GM12864 (cell line): ENCODE measurements at regions not wholly inside any gene's neighbourhood (a gene's known extent, or its start where the extent isn't known, plus 50 kb on each side); places are given as distances from the start of the nearest gene placed in this dataset.

Experiments
- DNase-seq: peaks from one replicate; pipeline ENCODE4 v3.0.0-alpha.2; 2011; ENCODE audit warnings: low read depth
- H3K4me3 ChIP-seq: 2 replicates; pipeline ENCODE4 v1.5.1; 2011; ENCODE audit warnings: mild to moderate bottlenecking, low read depth, low read length, control low read depth
- CTCF ChIP-seq: IDR thresholded peaks from 2 replicates; pipeline ENCODE4 v1.5.1; 2011; ENCODE audit warnings: low read depth, mild to moderate bottlenecking, moderate library complexity, low read length, control low read depth, inconsistent platforms; ENCODE audit errors: missing control alignments

GRCh38 chr6:167454003-167454402 is 129.1 kb downstream of the TTLL2 start:
- DNase-seq = no peak
- H3K4me3 ChIP-seq = no peak overlapping the region
- no peak for TF ChIP-seq CTCF

- H3K4me3 ChIP-seq = no peak overlapping the region
- no peak for DNase-seq
- no peak for TF ChIP-seq CTCF
These were observed 130.5 kb downstream of the TTLL2 start for GRCh38 chr6:167455371-167455770.

- no peak overlapping the region for H3K4me3 ChIP-seq
- DNase-seq = no peak
- no peak for TF ChIP-seq CTCF
These were observed 137.8 kb downstream of the TTLL2 start for GRCh38 chr6:167462514-167463312.

- DNase-seq = no peak
- no peak for TF ChIP-seq CTCF
- H3K4me3 ChIP-seq = no peak overlapping the region
These were observed 139.3 kb downstream of the TTLL2 start for GRCh38 chr6:167464177-167464576.

GRCh38 chr6:167465482-167465881 is 140.6 kb downstream of the TTLL2 start:
- no peak for DNase-seq
- TF ChIP-seq CTCF = no peak
- no peak overlapping the region for H3K4me3 ChIP-seq

- no peak for DNase-seq
- TF ChIP-seq CTCF = no peak
- no peak overlapping the region for H3K4me3 ChIP-seq
These were observed 142.4 kb downstream of the TTLL2 start for GRCh38 chr6:167467282-167467681.

GRCh38 chr6:167467793-167468431 is 143.0 kb downstream of the TTLL2 start:
- no peak overlapping the region for H3K4me3 ChIP-seq
- TF ChIP-seq CTCF = no peak
- DNase-seq = no peak
